ENCODE measurements at regions not wholly inside any gene's neighbourhood (a gene's known extent, or its start where the extent isn't known, plus 50 kb on each side); places are given as distances from the start of the nearest gene placed in this dataset.
A peak's percentile ranks its signal among the peaks of the same experiment; 100 is the strongest.

DNA sequence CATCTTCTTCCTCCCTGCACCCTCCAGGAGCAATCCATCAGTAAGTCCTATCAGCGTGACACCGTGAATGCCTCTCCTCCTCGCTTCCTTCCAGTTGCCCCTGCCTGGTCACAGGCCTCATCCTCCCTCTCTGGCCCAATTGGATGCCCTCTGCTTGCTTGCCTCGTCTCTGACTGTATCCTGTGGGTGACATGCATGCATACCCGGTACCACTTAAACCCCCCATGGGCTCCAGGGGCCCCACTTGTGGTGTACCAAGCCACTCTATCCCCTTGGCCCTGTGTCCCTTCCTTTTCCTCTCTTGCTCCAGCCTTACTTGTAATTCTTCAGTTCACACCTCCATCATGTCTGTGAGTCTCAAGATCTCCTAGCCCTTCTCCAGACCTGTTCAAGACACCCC lies 106.0 kb upstream of the RTL1 start:
- dilution Hi-C loops (cut with HindIII; ENCODE audit: low sequenced_read_pairs, unreplicated experiment) (no loop called here), intact Hi-C loops (cut with micrococcal nuclease) (no loop called here), in situ Hi-C loops (cut with MboI; ENCODE audit: low sequenced_read_pairs) (no loop called here)
- Histone ChIP-seq H2BK20ac (ENCODE audit: low read depth, low read length) (no peak overlapping the region), H4K91ac (ENCODE audit: insufficient read depth, low read depth, low read length) (no peak overlapping the region), H3K4me2 (ENCODE audit: low read depth, low read length) (no peak overlapping the region), H2BK15ac (ENCODE audit: low read depth, low read length) (no peak overlapping the region), H2AFZ (replicated peaks; ENCODE audit: low read length, poor library complexity) (no peak overlapping the region), H2BK120ac (ENCODE audit: low read depth, low read length) (no peak overlapping the region), H3K23ac (ENCODE audit: low read depth, low read length) (no peak overlapping the region), H3K4me1 (ENCODE audit: control insufficient read depth, insufficient read depth, low read length) (peaks cover 14% of the 10 kb centered on the region), H3K9me3 (ENCODE audit: control insufficient read depth, insufficient read depth, low read length) (peaks cover 2% of the 10 kb centered on the region; the same call in 1 of the 2 replicates), H3K4me3 (ENCODE audit: insufficient read depth, low read depth, low read length) (no peak overlapping the region), H3K27me3 (ENCODE audit: control insufficient read depth, insufficient read depth, low read length) (no peaks in the 10 kb centered on the region), H4K5ac (ENCODE audit: low read depth, low read length) (no peak overlapping the region), H2AK5ac (ENCODE audit: low read depth, low read length) (no peak overlapping the region), H3K9me1 (ENCODE audit: insufficient read depth, low read length) (peaks cover 24% of the 10 kb centered on the region), H3K9ac (ENCODE audit: low read depth, low read length) (no peak overlapping the region), H4K20me1 (ENCODE audit: insufficient read depth, low read length) (peaks cover 21% of the 10 kb centered on the region), H3K4ac (ENCODE audit: low read depth, low read length) (no peak overlapping the region; the same call in 1 of the 2 replicates), H2AK9ac (replicated peaks; ENCODE audit: low read depth, low read length, poor library complexity) (peak overlapping the region; percentile 9), H4K8ac (ENCODE audit: low read depth in 2 of 2, low read length in 2 of 2) (no peak overlapping the region), H3K27ac (ENCODE audit: insufficient read depth, low read length) (no peak overlapping the region), H3K36me3 (ENCODE audit: control insufficient read depth, insufficient read depth, low read length) (peaks cover 38% of the 10 kb centered on the region), H3K56ac (ENCODE audit: extremely low read depth, insufficient read depth, low read length) (no peak overlapping the region), H2BK5ac (ENCODE audit: low read depth, low read length, poor library complexity, severe bottlenecking) (no peak overlapping the region), H3K79me1 (ENCODE audit: low read depth in 1 of 2, low read length in 2 of 2) (peaks cover 0 to 37% of the 10 kb centered on the region in 2 experiments; a peak in 3 of 4 replicates), H3K18ac (ENCODE audit: low read depth, low read length) (no peak overlapping the region), H3K14ac (replicated peaks; ENCODE audit: low read depth, low read length) (no peak overlapping the region)
- ChIA-PET CTCF (no interaction called here), POLR2A (ENCODE audit: unreplicated experiment) (no interaction called here)
- TF ChIP-seq FOS (IDR thresholded peaks at IDR 0.05; ENCODE audit: low read depth, low read length): no peak
- no peak for TF ChIP-seq BHLHE40 (IDR thresholded peaks at IDR 0.05; ENCODE audit: low read depth, low read length)
- no TSS peak for BruUV-seq (replicated peaks)
- ATAC-seq (ENCODE audit: low read depth) (no peak), DNase-seq (no peak)
- 90% methylated on average over 2 of the region's 5 CpGs; no CpG with 5 or more reads in 1 of the 2 experiments for WGBS, 2 experiments (ENCODE audit: extremely low coverage in 2 of 2, insufficient read length in 1 of 2)
